HG03108 (cell line): ENCODE measurements at regions not wholly inside any gene's neighbourhood (a gene's known extent, or its start where the extent isn't known, plus 50 kb on each side); places are given as distances from the start of the nearest gene placed in this dataset.

Experiments
- ATAC-seq: cut with Tn5 transposase; IDR thresholded peaks from one replicate; pipeline ENCODE4 v1.9.1; 2021; ENCODE audit warnings: moderate library complexity; ENCODE audit not compliant: unreplicated experiment

- ATAC-seq = no peak
Observed at GRCh38 chr10:128520211-128520815, 394.1 kb upstream of the MKI67 start.

GRCh38 chr10:128522551-128523308 is 396.5 kb upstream of the MKI67 start:
- ATAC-seq = no peak

- no peak for ATAC-seq
Observed at GRCh38 chr10:128525444-128525843, 399.2 kb upstream of the MKI67 start.

- ATAC-seq = no peak
Observed at GRCh38 chr10:128525936-128526335, 399.7 kb upstream of the MKI67 start.

- ATAC-seq = no peak
Observed at GRCh38 chr10:128526791-128527375, 400.7 kb upstream of the MKI67 start.

GRCh38 chr10:128527711-128528110 is 401.5 kb upstream of the MKI67 start:
- no peak for ATAC-seq

- ATAC-seq = no peak
Observed at GRCh38 chr10:128528167-128528566, 401.9 kb upstream of the MKI67 start.

- no peak for ATAC-seq
Observed at GRCh38 chr10:128528781-128529180, 402.6 kb upstream of the MKI67 start.

- no peak for ATAC-seq
Observed at GRCh38 chr10:128529225-128529624, 403.0 kb upstream of the MKI67 start.

- no peak for ATAC-seq
Observed at GRCh38 chr10:128530301-128530700, 404.1 kb upstream of the MKI67 start.

- ATAC-seq = no peak
Observed at GRCh38 chr10:128530946-128531345, 404.7 kb upstream of the MKI67 start.

- ATAC-seq = no peak
Observed at GRCh38 chr10:128534686-128535085, 408.5 kb upstream of the MKI67 start.

GRCh38 chr10:128536259-128536658 is 410.0 kb upstream of the MKI67 start:
- no peak for ATAC-seq

GRCh38 chr10:128537834-128538330 is 411.7 kb upstream of the MKI67 start:
- ATAC-seq = no peak

GRCh38 chr10:128538671-128539070 is 412.4 kb upstream of the MKI67 start:
- no peak for ATAC-seq

GRCh38 chr10:128539510-128540127 is 413.4 kb upstream of the MKI67 start:
- no peak for ATAC-seq

- ATAC-seq = no peak
Observed at GRCh38 chr10:128540128-128540762, 414.0 kb upstream of the MKI67 start.

GRCh38 chr10:128540781-128541761 is 414.8 kb upstream of the MKI67 start:
- ATAC-seq = no peak

- ATAC-seq = no peak
Observed at GRCh38 chr10:128541926-128542475, 415.8 kb upstream of the MKI67 start.

GRCh38 chr10:128542659-128543058 is 416.4 kb upstream of the MKI67 start:
- ATAC-seq = no peak
